GM12878 (cell line): ENCODE measurements at regions not wholly inside any gene's neighbourhood (a gene's known extent, or its start where the extent isn't known, plus 50 kb on each side); places are given as distances from the start of the nearest gene placed in this dataset.

Source experiments
- ATAC-seq: fragments of 200-7000 bp; cut with Tn5 transposase; 3 replicates; pipeline ENCODE4 v1.9.1; 2020; ENCODE audit warnings: mild to moderate bottlenecking, moderate library complexity
- BruUV-seq: library from RNA; stranded (reverse); fragments of 400-500 nt; replicated peaks from 2 replicates; lab custom pipeline; 2021; lab: Mats Ljungman, UMichigan
- CTCF ChIA-PET: fragments of 300-600 bp; sonication (Branson Sonifier 250); formaldehyde crosslinking; extraction: SDS; loops from one replicate; lab custom pipeline; 2021; ENCODE audit warnings: inconsistent platforms; lab: Yijun Ruan, JAX
- POLR2A ChIA-PET: fragments of 350-600 bp; formaldehyde crosslinking; extraction: SDS; loops from one replicate; lab custom pipeline; 2021; ENCODE audit warnings: inconsistent platforms; lab: Charles Lee
- RAD21 ChIA-PET: fragments of 300-600 bp; sonication (Branson Sonifier 250); formaldehyde crosslinking; loops from one replicate; lab custom pipeline; 2023; ENCODE audit warnings: antibody characterized with exemption; ENCODE audit not compliant: unreplicated experiment; lab: Charles Lee
- SMC1A ChIA-PET: fragments of 300-600 bp; sonication (Branson Sonifier 250); formaldehyde crosslinking; loops from one replicate; lab custom pipeline; 2023; ENCODE audit not compliant: unreplicated experiment, uncharacterized antibody; lab: Charles Lee
- DNase-seq: peaks from one replicate; pipeline ENCODE4 v3.0.0-alpha.2; 2011; ENCODE audit warnings: low read depth, low spot score
- FAIRE-seq: peaks from 3 replicates; lab custom pipeline; 2011; peaks lifted over from hg19 to GRCh38; lab: Jason Lieb, UNC
- H2AFZ ChIP-seq: 2 replicates; pipeline ENCODE4 v1.6.0; 2011; ENCODE audit warnings: low read depth, low read length, control low read depth; ENCODE audit not compliant: control insufficient read depth
- H3K27ac ChIP-seq: 2 replicates; pipeline ENCODE4 v1.5.1; 2011; ENCODE audit warnings: control low read depth; ENCODE audit not compliant: control insufficient read depth, insufficient read depth
- H3K27me3 ChIP-seq, 2 experiments: replicated peaks in 1 of 2; 2 replicates each; pipeline versions ENCODE4 v1.6.0 to v1.6.1; 2011; ENCODE audit warnings: low read length in 1 of 2; ENCODE audit not compliant: control insufficient read depth in 2 of 2, insufficient read depth in 2 of 2
- H3K36me3 ChIP-seq, 2 experiments: 2 replicates each; pipeline ENCODE4 v1.5.1; 2011; ENCODE audit warnings: low read length in 1 of 2; ENCODE audit not compliant: control insufficient read depth in 2 of 2, insufficient read depth in 2 of 2
- H3K4me1 ChIP-seq: 2 replicates; pipeline ENCODE4 v1.6.1; 2011; ENCODE audit warnings: mild to moderate bottlenecking, low read length, moderate library complexity, mixed read lengths; ENCODE audit not compliant: control insufficient read depth, insufficient read depth
- H3K4me2 ChIP-seq: 2 replicates; pipeline ENCODE4 v1.6.0; 2011; ENCODE audit warnings: control low read depth; ENCODE audit not compliant: control insufficient read depth, insufficient read depth
- H3K4me3 ChIP-seq: fragments of 200-600 bp; sonication (generic); 2 replicates; pipeline ENCODE4 v1.5.1; 2016
- H3K79me2 ChIP-seq: 2 replicates; pipeline ENCODE4 v1.6.0; 2011; ENCODE audit warnings: low read length; ENCODE audit not compliant: control insufficient read depth, insufficient read depth
- H3K9ac ChIP-seq: 2 replicates; pipeline ENCODE4 v1.8.0; 2011; ENCODE audit warnings: low read length, control low read depth, mixed read lengths; ENCODE audit not compliant: control insufficient read depth, insufficient read depth
- H3K9me3 ChIP-seq: replicated peaks from 3 replicates; pipeline ENCODE4 v1.5.1; 2011; ENCODE audit warnings: mild to moderate bottlenecking, low read length; ENCODE audit not compliant: control insufficient read depth, insufficient read depth
- H4K20me1 ChIP-seq: 2 replicates; pipeline ENCODE4 v1.6.0; 2011; ENCODE audit not compliant: control insufficient read depth, insufficient read depth
- GATAD2B ChIP-seq: fragments of 450-650 bp; conservative IDR thresholded peaks from 2 replicates; pipeline ENCODE4 v1.6.1; 2017; ENCODE audit warnings: low read depth, mild to moderate bottlenecking, moderate library complexity
- IRF3 ChIP-seq: fragments of 450-650 bp; IDR thresholded peaks from 2 replicates; pipeline ENCODE4 v1.6.1; 2014; ENCODE audit warnings: mild to moderate bottlenecking
- MXI1 ChIP-seq: fragments of 150-350 bp; IDR thresholded peaks from 2 replicates; pipeline ENCODE4 v1.6.1; 2011; ENCODE audit warnings: low read depth, mild to moderate bottlenecking, inconsistent platforms, low read length, improper control_type of control experiment
- RB1 ChIP-seq: fragments of 450-650 bp; formaldehyde crosslinking; IDR thresholded peaks from 2 replicates; pipeline ENCODE4 v1.6.1; 2017; ENCODE audit warnings: mild to moderate bottlenecking, borderline replicate concordance
- ZBTB11 ChIP-seq: fragments of 450-650 bp; formaldehyde crosslinking; IDR thresholded peaks from 2 replicates; pipeline ENCODE4 v1.5.0; 2022; ENCODE audit warnings: mild to moderate bottlenecking, missing genetic modification characterization
- ZNF687 ChIP-seq: fragments of 450-650 bp; IDR thresholded peaks from 2 replicates; pipeline ENCODE4 v1.6.1; 2017; ENCODE audit warnings: mild to moderate bottlenecking, moderate library complexity
- WGBS: methylation state at CpG from one replicate; pipeline ENCODE4 v1.1.6; 2016; ENCODE audit warnings: low lambda C conversion rate; ENCODE audit not compliant: insufficient replicate concordance, insufficient coverage; ENCODE audit errors: missing lambda C conversion rate; 5-methylcytosine and 5-hydroxymethylcytosine counted together
- in situ Hi-C: fragments of 300-500 bp; cut with MboI; formaldehyde crosslinking; loops from 9 replicates; pipeline ENCODE4 v1.14.3; 2018; ENCODE audit warnings: mixed read lengths
- intact Hi-C: fragments of 100-400 bp; cut with micrococcal nuclease; formaldehyde crosslinking; loops from one replicate; pipeline ENCODE4 v1.14.2; 2022; ENCODE audit not compliant: unreplicated experiment

GRCh38 chr14:48936849-48937248, 649.3 kb downstream of the RPS29 start:
- CTCF ChIA-PET, result interaction anchor here (0.6 kb wide), 1 partner anchor 1465 kb away, joined by 3 read pairs; no protein-coding TSS in a partner anchor

More at GRCh38 chr14:48936849-48937248, 649.3 kb downstream of the RPS29 start:
- FAIRE-seq (no peak), DNase-seq (no peak), ATAC-seq (no peak; the same call in 2 of the 3 replicates)
- Histone ChIP-seq H3K4me1 (no peaks in the 10 kb centered on the region), H4K20me1 (no peaks in the 10 kb centered on the region), H3K9ac (no peak overlapping the region), H3K4me2 (no peak overlapping the region), H3K79me2 (no peaks in the 10 kb centered on the region), H2AFZ (no peak overlapping the region), H3K4me3 (no peak overlapping the region), H3K27ac (no peak overlapping the region), H3K9me3 (no peaks in the 10 kb centered on the region), H3K27me3 (no peaks in the 10 kb centered on the region), H3K36me3 (no peaks in the 10 kb centered on the region)
- POLR2A ChIA-PET, result no interaction called here
- SMC1A ChIA-PET, result interaction anchor here (0.6 kb wide), 1 partner anchor 1726 kb away, joined by 4 read pairs; no protein-coding TSS in a partner anchor
- TF ChIP-seq GATAD2B (no peak), RB1 (no peak), ZNF687 (no peak), IRF3 (no peak), ZBTB11 (CRISPR knock-in tag) (no peak), MXI1 (no peak)
- in situ Hi-C loops (no loop called here), intact Hi-C loops (no loop called here)
- no TSS peak for BruUV-seq
- RAD21 ChIA-PET, result no interaction called here
- 0% methylated on average over 1 of the region's 1 CpG for WGBS
